HG03378 (cell line): ENCODE measurements at regions not wholly inside any gene's neighbourhood (a gene's known extent, or its start where the extent isn't known, plus 50 kb on each side); places are given as distances from the start of the nearest gene placed in this dataset.

Experiments used
- ATAC-seq: cut with Tn5 transposase; IDR thresholded peaks from one replicate; pipeline ENCODE4 v1.9.1; 2021; ENCODE audit warnings: mild to moderate bottlenecking, moderate library complexity; ENCODE audit not compliant: unreplicated experiment

DNA sequence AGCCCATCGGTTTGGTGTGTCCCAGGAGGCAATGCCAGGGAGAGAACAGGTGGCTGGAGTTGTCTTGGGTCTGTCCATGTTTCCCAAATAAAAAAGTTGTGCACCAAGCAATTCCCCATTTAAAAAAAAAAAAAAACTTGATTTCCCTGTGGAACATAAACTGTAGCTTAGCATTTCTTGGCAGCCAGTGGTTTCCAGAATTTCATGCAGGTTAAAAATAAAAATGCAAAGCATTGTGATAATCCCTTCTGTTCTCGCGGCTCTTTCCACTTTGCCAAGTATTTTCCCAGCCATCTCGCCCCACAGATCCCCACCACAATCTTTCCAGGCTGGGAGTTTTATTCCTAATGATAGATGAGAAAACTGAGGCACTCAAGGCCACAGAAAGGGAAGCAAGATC lies 51.4 kb upstream of the MSX1 start:
- no peak for ATAC-seq

DNA sequence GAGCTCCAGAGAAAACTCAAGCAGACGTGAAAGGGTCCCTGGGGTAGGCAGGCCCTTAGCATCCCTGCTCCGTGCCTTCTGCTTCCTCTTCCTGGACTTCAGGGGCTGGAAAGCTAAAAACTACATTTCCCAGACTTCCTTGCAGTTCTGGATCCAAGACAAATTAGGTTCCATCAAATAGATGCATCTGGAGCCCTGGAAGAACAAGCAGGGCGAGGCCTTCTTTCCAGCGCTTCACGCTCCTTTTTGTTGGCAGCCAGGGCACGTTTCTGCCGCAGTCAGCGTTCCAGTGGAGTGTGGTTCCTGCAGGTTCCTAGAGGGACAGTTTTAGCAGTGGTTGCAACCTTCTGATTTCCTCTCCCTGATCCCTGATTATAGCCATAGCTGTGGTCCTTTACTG lies 53.6 kb upstream of the MSX1 start:
- ATAC-seq, result no peak

DNA sequence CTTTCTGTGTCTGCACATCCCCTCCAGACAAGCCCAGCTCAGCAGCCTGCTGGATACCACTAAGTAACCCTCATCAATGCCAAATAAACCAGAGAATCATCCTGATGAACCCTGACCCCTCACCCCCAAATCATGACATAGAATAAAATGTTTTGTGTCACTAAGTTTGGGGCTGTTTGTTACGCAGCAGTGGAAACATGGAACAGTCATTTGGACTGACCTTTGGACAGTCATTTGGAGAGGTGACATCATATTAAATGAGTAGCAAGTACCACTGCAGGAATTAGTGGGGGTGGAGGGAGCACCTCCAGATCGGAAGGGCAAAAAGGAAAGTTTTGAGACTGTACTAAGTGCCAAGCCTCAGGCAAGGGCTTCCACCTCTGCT lies 55.6 kb upstream of the MSX1 start:
- no peak for ATAC-seq

DNA sequence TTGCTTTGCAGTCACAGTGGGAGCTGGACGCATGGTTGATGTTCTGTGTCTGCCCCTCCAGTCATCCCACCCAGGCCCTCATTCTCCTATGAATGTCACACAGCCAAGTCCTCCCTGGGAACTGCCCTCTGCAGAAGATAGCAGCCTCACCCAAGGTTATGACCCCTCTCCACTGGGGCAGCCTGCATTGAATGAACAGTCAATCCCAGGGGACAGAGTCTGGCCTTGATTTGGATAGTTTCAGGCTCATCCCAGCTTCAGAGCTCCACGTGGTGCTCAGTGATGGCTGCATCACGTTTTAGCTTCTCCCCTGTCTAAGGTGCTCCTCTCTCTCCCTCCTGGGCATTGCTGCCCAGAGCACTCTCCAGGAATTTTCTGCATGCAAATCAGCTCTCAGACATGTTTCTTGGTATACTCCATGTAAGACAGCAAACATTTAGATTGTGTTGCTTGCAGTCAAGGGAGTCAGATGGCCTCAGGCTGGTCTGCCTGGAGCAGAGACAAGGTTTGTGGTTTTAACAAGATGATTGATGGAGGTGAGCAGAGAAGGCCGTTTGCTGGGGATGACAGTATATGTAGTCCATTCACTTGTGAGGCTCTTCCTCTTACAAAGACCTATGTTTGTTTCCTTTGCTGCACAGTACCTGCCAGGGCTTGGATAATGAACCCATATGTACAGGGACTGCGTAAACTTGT lies 56.1 kb upstream of the MSX1 start:
- no peak for ATAC-seq

DNA sequence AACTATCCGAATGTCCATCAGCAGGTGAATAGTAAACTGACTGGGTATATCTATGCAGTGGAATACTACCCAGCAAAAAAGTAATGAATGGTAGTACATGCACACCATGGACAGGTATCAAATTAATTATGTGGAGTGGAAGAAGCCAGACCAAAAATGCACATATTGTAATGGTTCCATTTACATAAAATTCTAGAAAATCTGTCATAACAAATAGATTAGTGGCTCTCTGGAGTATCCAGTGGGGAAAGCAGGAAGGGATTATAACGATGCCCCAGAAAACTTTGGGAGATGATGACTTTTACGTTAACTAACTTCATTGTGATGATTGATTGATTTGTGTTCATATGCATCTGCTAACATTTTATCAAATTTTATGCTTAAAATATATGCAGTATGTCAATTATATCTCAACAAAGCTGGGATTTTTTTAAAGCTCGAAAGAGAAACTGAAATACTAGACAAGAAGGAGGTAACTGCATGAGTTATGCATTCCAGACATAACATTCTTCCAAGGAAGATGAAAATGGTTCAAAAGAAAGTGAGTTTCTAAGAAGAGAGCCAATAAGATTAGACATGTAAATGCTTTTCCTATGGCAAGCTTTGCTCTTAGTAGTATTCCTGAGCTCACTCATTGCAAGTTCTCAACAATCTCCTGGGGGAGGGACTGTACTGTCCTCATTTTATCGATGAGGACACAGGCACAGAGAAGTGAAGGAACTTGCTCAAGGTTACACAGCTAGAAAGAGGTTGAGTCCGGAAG lies 58.6 kb upstream of the MSX1 start:
- no peak for ATAC-seq

DNA sequence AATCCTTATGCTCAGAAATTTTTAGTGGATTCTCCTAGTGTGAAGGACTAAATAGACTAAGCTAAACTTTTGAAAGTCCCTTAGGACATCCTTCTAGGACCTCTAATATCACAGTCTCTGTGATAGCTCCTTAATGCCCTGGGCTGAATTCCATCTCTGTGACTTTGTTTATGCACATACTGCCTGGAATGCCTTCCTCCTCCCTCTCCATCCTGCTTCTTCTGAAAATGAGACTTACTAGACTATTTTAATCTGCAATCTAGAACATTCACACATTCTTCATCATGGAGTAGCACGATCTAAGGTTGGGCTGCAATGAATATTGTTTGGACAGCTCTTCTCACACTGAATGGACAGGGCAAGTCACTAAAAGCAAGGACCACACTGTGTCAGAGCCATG lies 65.0 kb upstream of the MSX1 start:
- no peak for ATAC-seq

DNA sequence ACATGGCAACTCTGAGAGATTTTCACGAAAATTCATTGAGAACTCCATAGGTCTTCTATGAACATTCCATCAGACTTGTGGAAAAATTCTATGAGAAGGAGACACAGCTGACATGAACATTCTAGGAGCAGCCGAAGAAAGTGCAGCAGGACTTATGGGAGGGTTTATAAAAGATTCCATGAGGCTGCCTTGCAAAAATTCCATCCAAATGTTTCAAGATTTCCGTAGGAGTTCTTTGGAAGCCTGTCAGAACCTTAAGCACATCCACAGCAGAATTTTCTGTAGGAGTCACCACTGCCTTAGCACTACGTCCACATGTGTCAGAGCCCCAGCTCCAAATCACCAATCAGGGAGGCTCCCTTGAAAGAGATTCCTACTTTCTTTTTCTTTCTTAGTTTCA lies 67.0 kb upstream of the MSX1 start:
- ATAC-seq, result no peak

DNA sequence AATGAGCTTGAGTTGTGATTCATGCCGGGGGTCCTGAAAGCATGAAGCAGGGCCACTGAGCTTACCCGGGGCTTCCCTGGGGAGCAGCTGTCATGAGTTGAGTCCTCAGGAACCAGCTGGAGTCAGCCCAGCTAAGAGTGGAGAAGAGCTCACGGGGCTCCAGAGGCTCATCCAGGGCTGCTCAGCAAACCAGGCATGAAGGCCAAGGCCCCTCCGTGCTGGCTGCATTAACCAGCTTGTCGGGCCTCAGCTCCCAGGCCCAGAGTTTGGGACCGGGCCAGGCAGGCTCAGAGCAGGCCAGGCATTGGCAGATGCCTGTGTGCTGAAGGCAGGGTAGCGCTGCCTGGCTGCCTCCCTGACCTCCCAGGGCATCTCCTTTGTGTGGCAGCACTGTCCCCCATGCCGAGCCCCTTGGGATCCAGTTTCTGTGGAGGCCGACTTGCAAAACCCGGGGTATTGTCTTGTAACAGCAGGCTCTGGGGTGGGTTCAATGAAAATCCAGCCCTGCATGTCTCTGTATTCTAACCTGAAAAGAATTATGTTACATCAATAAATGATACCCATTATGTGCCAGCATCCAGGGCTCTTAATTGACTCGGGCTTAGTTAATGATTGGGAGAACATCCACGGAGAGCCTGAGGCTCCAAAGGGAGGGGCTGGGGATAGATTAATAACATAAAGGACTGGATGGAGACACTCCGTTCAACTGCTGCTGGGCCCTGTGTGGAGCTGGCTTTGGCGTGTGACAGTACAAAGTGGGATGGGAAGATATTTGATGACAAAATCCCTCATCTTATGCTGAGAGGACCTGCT lies 68.0 kb upstream of the MSX1 start:
- ATAC-seq, result no peak

DNA sequence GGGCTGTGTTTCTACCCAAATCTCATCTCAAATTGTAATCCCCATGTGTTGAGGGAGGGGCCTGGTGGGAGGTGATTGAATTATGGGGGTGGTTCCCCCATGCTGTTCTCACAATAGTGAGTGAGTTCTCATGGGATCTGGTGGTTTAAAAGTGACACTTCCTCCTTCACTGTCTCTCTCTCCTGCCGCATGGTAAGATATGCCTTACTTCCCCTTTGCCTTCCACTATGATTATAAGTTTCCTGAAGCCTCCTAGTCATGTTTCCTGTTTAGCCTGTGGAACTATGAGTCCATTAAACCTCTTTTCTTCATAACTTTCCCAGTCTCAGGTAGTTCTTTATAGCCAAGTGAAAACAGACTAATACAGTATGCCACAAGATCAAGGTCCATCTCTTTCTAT lies 70.0 kb upstream of the MSX1 start:
- ATAC-seq, result no peak

DNA sequence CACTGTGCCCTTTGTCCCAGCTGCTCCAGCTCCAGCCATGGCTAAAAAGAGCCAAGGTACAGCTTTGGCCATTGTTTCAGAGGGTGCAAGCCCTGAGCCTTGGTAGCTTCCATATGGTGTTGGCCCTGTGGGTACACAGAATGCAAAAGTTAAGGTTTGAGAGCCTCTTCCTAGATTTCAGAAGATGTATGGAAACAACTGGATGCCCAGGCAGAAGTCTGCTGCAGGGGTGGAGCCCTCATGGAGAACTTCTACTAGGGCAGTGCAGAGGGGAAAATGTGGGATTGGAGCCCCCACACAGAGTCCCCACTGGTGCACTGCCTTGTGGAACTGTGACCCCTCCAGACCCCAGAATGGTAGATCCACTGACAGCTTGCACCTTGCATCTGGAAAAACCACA lies 70.9 kb upstream of the MSX1 start:
- no peak for ATAC-seq

DNA sequence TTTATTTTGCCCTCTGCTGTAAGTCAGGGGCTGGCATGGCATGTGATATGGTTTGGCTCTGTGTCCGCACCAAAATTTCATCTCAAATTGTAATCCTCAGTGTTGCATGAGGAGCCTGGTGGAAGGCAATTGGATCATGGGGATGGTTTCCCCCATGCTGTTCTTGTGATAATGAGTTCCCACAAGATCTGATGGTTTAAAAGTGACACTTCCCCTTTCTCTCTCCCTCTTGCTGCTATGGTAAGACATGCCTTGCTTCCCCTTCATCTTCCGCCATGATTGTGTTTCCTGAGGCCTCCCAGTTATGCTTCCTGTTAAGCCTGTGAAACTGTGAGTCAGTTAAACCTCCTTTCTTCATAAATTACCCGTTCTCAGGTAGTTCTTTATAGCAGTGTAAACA lies 72.0 kb upstream of the MSX1 start:
- no peak for ATAC-seq

DNA sequence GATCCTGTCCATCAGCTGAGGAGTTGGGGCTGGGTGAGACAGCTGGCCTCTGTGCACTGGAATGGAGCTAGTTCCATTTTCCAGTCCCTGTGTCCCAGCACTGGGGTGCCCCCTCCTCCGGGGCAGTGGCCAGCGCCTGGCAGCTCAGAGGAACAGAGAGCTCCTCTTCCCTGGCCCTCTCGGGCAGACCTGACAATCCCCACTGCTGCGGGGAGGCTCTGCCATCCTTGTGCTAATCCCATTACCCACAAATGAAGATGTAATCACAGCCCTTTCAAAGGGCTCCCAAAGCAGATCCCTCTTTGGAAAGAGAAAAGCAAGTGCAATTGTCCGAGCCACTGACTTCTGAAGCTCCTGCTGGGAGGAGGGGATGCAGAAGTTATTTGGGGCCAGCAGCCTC lies 75.1 kb upstream of the MSX1 start:
- ATAC-seq, result no peak

DNA sequence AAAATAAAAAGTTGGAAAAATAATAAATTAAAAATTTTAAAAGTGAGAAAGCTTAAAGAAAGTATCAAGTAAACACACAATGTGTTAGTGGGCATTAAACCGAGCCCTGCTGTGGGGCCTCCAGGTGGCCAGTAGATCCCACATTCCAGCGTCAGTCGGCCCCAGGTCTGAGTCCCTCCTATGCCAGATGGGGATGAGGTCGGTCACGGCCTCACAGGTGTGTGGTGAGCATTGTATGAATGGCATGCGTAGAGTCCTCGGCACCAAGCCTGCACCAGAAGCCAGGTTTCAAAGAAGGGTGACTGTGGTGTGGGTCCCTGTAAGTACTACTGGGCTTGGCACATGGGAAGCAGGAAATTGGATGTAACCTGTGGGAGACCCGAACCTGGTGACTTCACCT lies 75.6 kb upstream of the MSX1 start:
- no peak for ATAC-seq

DNA sequence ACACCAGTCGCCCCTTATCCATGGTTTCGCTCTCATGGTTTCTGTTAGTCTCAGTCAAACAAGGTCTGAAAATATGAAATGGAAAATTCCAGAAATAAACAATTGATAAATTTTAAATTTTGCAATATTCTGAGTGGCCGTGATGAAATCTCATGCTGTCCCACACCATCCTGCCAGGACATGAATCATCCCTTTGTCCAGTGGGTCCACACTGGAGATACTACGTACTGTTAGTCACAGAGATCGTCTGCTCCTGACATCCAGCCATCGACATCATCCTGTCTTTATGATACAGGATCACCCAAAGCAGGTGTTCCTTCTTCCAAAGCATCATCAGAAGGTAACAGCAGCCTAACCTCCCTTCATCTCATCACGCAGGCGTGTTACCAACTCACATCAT lies 76.5 kb upstream of the MSX1 start:
- ATAC-seq, result no peak

DNA sequence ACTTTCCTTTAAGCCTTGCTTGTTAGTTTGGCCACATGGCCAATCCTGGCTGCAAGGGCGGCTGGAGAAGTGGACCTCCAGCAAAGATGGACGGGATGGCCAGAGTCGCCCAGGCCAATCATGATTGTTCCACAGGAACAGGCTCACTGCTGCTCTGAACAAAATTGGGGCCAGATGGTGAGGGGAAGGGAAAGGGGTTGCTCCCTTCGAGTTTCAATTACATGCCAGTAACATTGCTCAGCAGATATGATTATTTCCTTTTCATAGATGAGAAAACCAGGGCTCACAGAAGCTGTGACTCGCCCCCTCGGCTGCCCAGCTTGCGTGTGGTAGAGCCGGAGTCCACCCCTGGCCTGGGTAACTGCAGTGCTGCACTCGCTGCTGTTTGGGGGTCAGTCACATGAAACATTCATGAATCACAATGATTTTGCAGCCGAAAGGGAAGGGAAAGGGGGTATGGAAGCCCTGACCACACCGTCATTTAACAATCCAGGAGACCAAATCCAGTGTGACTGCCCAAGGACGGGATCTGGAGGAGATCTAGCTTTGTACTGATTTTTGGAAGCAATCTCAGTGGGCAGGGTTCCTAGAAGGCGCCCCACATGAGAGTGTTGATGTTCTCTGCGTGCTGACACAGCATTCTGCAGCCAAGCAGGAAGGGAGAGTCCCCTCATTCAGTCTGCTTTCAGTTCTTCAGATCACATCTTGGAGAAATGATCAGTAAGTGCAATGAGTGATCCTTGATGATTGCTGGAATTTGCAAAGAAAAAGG lies 77.3 kb upstream of the MSX1 start:
- ATAC-seq, result no peak

DNA sequence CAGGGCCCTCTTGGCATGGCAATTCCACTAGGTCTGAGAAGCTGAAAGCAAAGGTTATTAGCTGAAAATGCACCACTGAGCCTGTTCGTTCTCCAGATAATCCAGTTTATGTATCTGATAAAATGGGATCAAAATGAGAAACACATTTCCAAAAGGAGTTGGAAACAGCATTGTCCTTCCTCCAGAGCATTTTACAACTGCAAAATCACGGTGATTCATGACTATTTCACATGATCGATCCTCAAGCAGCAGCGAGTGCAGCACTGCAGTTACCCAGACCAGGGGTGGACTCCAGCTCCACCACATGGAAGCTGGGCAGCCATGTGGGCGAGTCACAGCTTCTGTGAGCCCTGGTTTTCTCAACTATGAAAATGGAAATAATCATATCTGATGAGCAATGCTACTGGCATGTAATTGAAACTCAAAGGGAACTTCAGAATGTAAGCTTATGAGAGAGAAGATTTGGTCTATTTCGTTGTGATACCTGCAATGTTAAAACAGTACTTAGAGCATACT lies 78.7 kb upstream of the MSX1 start:
- no peak for ATAC-seq

DNA sequence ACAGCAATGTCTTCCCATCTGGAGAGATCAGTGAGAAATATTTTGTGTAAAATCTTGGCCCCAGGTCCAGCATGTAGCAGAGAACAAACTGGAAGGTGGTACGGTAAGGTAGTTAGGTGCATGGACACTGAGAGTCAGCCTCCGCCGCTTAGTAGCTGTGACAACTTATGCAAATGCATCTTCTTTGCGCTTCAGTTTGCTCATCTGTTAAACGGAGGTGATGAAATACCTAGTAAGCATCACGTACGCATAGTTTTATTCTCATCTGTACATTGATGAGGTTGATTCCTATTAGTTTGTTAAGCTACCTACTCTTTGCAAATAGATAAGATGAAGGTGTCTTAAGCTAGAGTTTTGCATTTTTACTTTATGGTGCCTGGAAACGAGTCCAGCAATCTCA lies 80.0 kb upstream of the MSX1 start:
- ATAC-seq, result no peak

DNA sequence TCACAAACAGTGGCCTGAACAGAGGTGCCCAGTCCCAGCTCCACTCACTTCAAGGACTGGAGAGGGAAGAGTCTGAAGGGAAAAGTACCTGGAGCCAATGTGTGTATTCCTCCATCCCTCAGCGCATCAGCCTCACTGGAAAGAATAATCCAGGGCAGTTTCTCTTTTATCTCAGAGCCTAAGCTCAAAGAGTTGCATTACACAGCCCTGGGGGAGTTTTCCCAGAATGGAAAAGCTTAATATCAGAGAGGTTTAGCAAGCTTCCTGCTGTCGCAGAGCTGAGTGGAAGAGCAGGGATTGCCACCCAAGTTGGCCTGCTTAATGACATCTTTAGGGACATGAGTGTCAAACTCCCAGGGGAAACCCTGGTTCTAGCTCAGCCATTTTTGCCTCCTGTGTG lies 80.4 kb upstream of the MSX1 start:
- no peak for ATAC-seq

DNA sequence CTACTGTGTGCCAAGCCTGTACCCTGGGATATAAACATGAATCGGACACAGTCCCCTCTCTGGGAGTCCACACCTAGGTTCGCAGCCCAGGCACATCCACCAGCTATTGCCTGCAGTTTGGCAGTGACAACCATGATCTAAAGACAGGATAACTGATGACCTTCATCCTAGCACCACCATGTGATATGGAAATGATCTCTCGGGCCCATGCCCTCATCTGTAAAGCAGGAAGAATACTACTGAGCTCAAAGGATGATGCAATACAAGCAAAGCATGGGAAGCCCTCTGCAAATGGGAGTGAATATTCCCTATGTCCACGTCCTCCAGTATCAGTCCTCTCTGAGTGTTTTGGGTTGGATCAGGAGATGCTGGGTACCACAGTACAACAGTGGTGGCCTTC lies 80.9 kb upstream of the MSX1 start:
- ATAC-seq, result no peak

DNA sequence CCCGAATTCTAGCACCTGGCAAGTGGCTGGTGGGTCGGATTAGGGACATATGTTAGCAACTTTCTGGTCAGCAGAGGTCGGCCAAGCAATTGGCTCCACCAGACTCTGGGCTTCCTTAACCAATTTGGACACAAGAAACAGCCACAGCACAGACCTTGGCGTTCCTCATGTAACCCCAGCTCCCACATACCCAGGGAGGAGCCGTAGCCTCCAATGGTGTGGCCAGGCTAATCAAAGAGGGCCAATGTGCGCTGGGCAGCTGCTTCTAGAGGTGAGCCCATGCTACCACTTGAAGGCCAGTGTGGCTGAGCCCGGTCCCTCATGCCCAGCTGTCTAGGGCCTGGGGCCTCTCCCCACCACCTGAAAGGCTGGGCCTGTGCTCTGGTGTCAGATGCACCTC lies 82.5 kb upstream of the MSX1 start:
- no peak for ATAC-seq

DNA sequence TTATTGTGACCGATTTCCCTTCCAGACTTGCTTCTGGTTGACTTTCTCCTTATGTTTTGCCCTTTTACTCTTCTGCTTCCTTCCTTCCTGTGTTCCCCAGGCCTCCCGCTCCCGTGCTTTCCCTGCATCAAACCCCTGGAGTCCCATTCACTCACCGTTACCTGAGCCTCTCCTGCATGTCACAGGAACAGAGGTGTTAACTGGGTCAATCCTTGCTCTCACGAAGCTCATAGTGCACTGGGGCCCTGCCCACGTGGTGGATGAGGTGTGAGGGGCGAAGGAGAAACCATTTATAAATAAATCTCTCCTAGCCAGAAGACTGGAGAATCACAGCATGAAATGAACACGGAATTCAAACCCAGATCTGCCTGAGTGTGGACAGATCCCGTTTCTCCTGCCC lies 83.1 kb upstream of the MSX1 start:
- no peak for ATAC-seq
